AG08396 (cell line): ENCODE measurements at regions not wholly inside any gene's neighbourhood (a gene's known extent, or its start where the extent isn't known, plus 50 kb on each side); places are given as distances from the start of the nearest gene placed in this dataset.

Source experiments
- DNase-seq: peaks from one replicate; pipeline ENCODE4 v3.0.0; 2012; ENCODE audit warnings: low spot score, mixed read lengths

- no peak for DNase-seq
Observed at GRCh38 chrX:42946544-42947194, 168.7 kb upstream of the PPP1R2C start.

DNA sequence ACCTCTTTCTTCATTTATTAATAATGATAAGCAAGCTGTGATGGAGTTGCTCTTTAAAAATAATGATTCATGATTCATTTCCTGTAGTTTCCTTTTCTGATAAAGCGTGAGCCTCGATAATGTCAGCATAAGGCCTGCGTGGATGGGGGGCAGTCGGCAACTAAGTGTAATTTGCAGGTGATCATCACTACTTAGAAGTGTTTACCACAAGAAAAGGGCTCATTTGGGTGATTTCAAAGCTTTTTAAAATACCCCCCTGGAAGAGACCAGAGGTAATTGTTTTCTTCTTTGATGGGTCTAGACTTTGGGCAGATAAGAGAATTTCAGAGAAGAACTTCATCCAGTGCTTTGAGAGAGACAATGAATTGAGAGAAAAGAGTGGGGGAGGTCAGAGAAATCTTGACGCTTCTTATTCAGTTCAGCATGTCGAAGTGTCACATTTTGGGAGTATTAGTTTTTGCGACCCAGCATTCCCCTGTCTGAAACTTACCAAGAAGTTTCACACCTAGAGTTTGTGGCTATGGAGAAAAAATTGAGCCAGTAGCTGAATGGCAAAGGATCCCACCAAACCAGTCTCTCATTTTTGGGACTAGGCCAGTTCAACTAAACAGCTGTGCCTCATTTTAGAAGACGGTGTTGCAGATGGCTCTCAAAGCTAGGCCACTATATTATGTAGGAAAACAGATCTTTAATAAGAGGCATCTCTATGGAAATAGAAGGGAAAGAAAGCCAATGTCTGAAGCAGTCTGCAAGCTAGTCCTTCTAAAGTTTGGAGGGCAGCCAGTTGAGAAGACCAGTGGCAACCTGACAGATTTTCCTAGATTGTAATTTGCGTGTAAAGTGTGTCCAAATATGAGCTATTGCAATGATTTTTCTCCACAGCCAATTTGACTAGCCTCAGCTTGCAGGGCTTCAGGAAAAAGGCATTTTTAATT, 171.0 kb upstream of the PPP1R2C start:
- DNase-seq = no peak

- DNase-seq = no peak
Observed at GRCh38 chrX:42951747-42952146, 173.8 kb upstream of the PPP1R2C start.

GRCh38 chrX:42952621-42953020, 174.7 kb upstream of the PPP1R2C start:
- DNase-seq = no peak

DNA sequence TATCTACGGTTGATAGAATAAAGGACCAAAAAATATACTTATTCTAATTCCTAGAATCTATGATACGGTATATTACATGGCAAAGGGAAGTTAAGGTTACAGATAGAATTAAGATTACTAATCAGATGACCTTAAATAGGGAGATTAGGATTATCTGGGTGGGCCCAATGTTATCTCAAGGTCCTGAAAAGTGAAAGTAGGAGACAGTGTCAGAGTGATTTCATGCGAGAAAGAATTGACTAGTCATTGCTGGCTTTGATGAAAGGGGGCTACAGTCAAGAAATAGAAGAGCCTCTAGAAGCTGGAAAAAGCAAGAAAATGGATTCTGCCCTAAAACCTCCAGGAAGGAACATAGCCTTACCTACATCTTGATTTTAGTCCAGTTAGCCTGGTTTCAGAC, 176.9 kb upstream of the PPP1R2C start:
- no peak for DNase-seq

- DNase-seq = no peak
Observed at GRCh38 chrX:42955349-42955748, 177.4 kb upstream of the PPP1R2C start.

DNA sequence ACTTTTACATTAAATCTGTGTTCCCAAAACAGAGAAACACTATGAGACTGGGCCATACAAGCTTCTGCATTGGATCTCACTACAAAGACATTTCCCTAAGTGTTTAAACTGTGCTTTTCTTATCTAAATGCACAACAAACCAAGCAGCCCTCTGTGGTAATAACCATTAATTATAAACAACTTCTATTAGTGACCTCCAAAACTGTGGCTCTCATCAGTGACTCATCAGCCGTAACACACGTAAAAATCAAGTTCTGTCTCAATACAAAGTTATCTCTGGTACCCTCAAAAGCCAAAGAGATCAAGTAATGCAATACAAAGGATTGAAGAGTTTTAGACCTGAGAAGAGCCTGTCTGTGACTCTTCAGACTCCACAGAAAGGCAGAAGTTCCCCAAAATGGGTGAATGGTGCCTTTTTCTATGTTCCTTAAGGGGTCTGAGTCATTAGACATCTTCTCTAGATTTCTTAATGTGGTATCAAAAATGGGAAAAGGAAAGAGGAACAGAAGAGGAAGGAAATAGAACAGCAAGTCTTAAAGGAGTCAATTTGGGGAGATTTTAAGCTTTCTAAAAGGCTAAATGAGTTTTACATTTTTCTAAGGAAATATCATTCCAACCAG, 189.8 kb upstream of the PPP1R2C start:
- no peak for DNase-seq

GRCh38 chrX:42973321-42973720, 195.4 kb upstream of the PPP1R2C start:
- no peak for DNase-seq

- no peak for DNase-seq
Observed at GRCh38 chrX:42975906-42976305, 197.9 kb upstream of the PPP1R2C start.

GRCh38 chrX:42976746-42977366, 198.9 kb upstream of the PPP1R2C start:
- no peak for DNase-seq

- no peak for DNase-seq
Observed at GRCh38 chrX:42978655-42979379, 200.9 kb upstream of the PPP1R2C start.

GRCh38 chrX:42988700-42989099, 210.7 kb upstream of the PPP1R2C start:
- DNase-seq = no peak

GRCh38 chrX:42992199-42992943, 214.4 kb upstream of the PPP1R2C start:
- no peak for DNase-seq

GRCh38 chrX:42996861-42997260, 218.9 kb upstream of the PPP1R2C start:
- no peak for DNase-seq

- no peak for DNase-seq
Observed at GRCh38 chrX:43000121-43000520, 222.2 kb upstream of the PPP1R2C start.

DNA sequence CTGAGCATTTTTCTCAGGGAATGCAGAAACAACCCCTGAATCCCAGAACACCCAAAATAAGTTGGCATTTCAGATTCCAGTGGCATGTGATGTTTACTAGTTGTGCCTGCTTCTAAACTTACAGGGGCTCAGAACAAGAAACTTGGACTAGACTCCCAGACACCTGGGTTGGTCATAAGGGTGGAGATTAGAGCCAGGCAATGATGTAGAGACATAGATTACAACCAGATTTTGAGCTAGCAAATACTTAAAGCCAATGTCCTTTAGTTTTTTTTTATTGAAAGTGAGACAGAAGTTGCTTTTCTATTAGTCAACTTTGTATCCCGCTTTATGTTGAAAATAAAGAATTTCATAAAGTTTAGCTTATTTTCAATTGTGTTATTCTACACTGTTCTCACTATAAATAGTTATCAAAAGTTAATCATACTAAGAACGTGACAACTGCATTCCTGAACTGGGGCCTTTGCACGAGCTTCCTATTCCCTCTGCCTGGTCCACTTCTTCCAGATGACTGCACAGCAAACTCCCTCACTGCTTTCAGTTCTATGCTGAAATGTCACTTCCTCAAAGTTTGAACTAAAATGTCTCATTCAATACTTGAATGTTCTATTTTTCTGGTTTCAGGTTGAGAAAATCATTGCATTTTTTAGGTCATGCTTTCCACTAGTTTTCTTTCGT, 224.7 kb upstream of the PPP1R2C start:
- no peak for DNase-seq

DNA sequence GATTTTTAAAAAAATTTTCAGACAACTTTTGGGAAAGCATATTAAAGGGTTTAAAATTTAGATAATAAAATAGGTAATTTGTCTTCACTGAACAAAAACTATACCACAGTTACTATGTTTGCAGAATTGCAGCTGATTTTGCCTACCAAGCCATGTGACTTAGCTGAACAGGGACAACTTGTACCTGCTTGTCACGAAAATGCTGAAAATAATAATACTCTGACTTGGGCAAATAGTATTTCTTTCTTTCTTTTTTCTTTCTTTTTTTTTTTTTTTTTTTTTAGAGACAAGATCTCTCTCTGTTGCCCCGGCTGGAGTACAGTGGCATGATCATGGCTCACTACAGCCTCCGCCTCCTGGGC, 225.2 kb upstream of the PPP1R2C start:
- no peak for DNase-seq

- no peak for DNase-seq
Observed at GRCh38 chrX:43003939-43004338, 226.0 kb upstream of the PPP1R2C start.

GRCh38 chrX:43005561-43005960, 227.6 kb upstream of the PPP1R2C start:
- no peak for DNase-seq

- no peak for DNase-seq
Observed at GRCh38 chrX:43008356-43008755, 230.4 kb upstream of the PPP1R2C start.

DNA sequence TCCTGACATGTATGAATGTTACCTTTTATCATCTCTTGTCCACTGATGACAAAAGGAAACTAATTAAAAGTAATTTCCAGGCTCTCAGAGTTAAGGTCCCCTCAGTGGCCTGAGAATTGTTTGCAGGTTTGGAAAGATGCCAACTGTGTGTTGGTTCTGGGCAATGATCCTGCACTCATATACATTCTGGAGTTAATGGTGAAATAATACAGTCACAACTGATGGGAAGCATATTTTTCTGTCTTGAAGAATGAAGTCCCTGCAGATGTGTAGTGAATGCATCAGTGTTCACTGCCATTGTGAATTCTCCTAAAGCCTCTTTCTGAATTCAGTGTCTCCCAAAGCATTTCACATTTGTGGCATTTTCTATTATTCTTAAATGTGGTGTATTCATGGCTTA, 238.1 kb upstream of the PPP1R2C start:
- DNase-seq = no peak
